GM21390 (cell line): ENCODE measurements at regions not wholly inside any gene's neighbourhood (a gene's known extent, or its start where the extent isn't known, plus 50 kb on each side); places are given as distances from the start of the nearest gene placed in this dataset.

Experiments used
- ATAC-seq: cut with Tn5 transposase; IDR thresholded peaks from one replicate; pipeline ENCODE4 v1.9.1; 2021; ENCODE audit not compliant: unreplicated experiment

DNA sequence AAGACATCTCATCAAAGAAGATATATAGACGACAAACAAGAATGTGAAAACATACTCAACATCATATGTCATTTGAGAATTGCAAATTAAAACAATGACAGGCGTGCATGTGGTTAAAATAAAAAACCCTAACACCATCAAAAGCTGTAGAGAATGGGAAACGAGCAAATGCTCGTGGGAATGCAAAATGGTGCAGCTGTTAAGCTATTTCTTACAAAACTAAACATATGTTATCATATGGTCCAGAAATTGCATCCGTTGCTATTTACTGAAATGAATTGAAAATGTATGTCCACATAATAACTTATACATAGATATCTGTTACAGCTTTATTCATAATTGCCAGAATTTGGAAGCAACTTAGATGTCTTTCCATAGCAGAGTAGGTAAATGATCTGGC lies 574.4 kb downstream of the TNS3 start:
- ATAC-seq: no peak

GRCh38 chr7:47000561-47000960 lies 581.4 kb downstream of the TNS3 start:
- ATAC-seq: no peak

- ATAC-seq: no peak
These were observed 582.0 kb downstream of the TNS3 start for GRCh38 chr7:46999866-47000265.

GRCh38 chr7:46996972-46997371 lies 584.9 kb downstream of the TNS3 start:
- no peak for ATAC-seq

- no peak for ATAC-seq
These were observed 588.5 kb downstream of the TNS3 start for GRCh38 chr7:46993396-46993795.

DNA sequence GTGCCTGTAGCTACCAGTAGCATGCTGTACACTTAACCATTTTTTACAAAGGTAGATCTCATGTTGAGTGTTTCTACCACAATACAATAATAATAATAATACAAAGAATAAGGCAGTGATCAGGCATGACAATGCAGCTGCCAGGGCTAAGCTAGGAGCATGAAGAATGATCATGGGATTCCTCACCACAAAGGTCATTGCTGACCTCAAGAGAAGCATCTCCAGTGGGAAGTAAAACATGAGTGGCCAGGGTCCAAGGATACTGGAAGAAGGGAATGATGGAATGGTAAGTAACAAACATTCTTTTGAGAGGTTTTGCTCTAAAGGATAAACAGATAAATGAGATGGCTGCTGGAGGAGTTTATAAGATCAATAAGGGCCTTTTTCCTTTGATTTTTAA lies 591.1 kb downstream of the TNS3 start:
- no peak for ATAC-seq

DNA sequence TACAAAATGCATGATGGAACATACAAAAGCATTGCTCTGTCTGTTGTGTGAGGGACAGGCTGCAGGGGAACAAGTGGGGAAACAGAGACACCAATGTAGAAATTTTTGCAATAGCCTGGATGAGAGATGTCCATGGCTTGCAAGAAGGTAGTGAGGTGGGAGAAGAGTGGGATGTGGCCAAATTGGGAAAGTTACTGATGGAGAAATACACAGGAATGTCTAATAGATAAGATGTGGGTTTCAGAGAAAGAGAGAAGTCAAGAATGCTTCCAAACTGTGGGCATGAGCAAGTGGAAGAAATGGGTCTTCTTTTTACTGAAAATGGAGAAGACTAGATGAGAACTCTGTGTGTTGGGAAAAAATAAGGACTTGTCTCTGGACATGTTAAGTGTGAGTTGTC lies 592.7 kb downstream of the TNS3 start:
- ATAC-seq: no peak

- ATAC-seq: no peak
These were observed 599.0 kb downstream of the TNS3 start for GRCh38 chr7:46982928-46983327.

DNA sequence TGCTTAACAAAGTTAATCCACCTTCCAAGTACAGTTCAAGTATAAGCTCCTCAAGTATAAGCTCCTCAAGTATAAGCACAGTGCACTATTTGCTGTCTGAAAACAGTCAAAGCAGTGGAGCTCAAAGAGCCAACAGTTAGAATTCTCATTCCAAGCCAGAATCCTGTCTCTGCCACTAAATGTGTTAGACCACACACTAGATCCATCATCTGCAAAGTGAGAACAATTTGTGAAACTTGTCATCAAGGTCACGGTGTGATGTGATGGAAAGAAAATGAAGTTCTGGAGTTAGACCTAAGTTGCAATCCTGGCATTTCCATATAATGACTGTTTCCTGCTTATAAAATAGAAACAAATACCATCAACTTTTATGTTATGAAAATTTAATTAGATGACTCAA lies 602.5 kb downstream of the TNS3 start:
- no peak for ATAC-seq

- no peak for ATAC-seq
These were observed 606.4 kb downstream of the TNS3 start for GRCh38 chr7:46975493-46975892.

- no peak for ATAC-seq
These were observed 609.7 kb downstream of the TNS3 start for GRCh38 chr7:46972205-46972604.

DNA sequence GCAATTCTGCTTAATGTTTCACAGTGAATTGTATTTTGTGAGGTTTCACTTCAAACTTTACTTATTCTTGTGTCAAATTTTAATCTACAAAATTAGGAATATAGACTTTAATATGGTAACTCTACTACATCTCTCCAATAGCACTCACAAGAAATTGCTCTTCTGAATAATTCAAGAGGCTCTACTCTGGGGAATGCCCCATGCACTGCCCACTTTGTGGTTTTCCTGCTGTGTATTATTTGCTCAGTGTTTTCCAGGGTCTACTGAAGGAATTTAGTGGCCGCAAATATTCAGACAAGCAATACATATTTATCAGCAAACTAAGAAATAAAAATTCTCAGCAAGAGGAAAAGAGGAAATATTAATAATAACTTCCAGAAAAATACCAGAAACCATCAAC lies 611.4 kb downstream of the TNS3 start:
- ATAC-seq: no peak

- ATAC-seq: no peak
These were observed 611.8 kb downstream of the TNS3 start for GRCh38 chr7:46970131-46970430.

GRCh38 chr7:46969303-46970130 lies 612.4 kb downstream of the TNS3 start:
- no peak for ATAC-seq

DNA sequence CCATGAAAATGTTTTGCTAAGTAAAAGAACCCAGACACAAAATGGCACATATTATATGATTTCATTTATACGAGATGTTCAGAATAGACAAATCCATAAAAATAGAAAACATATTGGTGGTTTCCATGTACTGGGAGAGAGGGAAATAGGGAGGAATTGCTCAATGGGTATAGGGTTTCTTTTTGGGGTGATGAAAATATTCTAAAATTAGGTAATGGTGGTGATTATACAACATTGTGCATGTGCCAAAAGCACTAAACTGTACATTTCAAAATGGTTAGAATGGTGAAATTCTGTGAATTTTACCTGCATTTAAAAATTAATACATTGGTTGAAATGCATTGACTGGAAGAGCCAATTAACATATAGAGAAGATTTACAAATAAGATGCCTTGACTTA lies 613.9 kb downstream of the TNS3 start:
- ATAC-seq: no peak

- no peak for ATAC-seq
These were observed 618.2 kb downstream of the TNS3 start for GRCh38 chr7:46963719-46964118.

GRCh38 chr7:46960970-46961369 lies 620.9 kb downstream of the TNS3 start:
- no peak for ATAC-seq

- no peak for ATAC-seq
These were observed 624.7 kb downstream of the TNS3 start for GRCh38 chr7:46957195-46957594.

DNA sequence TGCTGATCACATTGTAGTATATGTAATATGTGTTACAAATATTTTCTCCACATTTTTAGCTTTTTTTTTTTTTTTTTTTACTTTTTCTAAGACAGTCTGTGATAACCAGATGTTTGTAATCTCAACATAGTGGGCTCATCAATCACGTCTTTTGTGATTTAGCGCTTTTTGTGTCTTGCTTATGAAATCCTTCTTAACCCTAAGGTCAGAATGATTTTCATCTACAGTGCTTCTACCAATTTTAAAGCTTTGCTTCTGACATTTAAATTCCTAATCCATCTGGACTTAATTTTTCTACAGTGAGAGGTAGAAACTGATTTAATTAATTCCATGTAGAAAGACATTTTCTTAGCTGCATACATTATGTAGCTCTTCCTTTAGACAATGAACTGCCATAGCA lies 626.4 kb downstream of the TNS3 start:
- no peak for ATAC-seq

DNA sequence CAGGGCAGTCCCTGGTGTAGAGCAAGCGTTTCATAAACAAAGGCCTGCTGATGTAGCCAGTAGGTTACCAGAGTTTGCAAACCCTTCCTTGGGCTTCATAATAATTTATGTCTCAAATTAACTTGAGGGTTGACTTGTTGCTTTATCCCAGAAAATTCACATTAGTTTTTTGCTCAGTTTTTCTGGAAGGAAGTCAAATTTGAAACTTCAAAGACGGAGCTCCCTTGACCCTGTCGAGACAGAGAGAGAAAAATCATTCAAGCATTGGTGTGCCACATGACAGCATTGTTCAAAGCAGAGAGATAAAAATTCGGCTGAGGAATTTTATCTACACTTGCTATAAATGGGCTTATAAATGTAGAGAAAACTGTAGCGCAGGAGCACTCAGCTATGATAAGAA lies 627.7 kb downstream of the TNS3 start:
- no peak for ATAC-seq

GRCh38 chr7:46953008-46953407 lies 628.9 kb downstream of the TNS3 start:
- no peak for ATAC-seq

GRCh38 chr7:46949270-46949931 lies 632.5 kb downstream of the TNS3 start:
- no peak for ATAC-seq

DNA sequence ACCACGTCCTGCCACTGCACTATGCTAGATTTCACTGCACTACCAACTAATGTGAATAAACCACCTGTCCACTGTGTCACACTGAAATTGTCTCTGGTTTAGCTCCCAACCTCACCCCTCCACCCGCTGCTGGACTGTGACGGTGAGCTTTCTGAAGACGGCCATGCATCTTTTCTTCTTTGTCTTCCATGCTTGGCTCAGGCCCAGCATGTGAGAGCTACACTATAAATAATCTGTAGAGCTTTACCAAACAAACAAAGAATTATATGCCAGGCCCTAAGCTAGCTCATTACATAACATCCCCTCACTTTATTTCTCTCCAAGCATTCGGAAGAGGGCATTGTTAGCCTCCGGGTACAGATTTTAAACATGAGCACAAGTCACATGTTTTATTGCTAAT lies 633.2 kb downstream of the TNS3 start:
- ATAC-seq: no peak
